ENCODE measurements at regions not wholly inside any gene's neighbourhood (a gene's known extent, or its start where the extent isn't known, plus 50 kb on each side); places are given as distances from the start of the nearest gene placed in this dataset.

GRCh38 chr2:120595739-120596138 lies 139.9 kb upstream of the GLI2 start:
- DNase-seq (ENCODE audit: extremely low spot score) = no peak
- Histone ChIP-seq H3K36me3 (ENCODE audit: insufficient read depth) (no peaks in the 10 kb centered on the region), H3K4me3 (ENCODE audit: low read depth, low read length) (no peak overlapping the region), H3K27ac (ENCODE audit: low read depth) (no peak overlapping the region), H3K4me1 (ENCODE audit: insufficient read depth) (no peaks in the 10 kb centered on the region)
- 83% methylated on average over 1 of the region's 1 CpG for WGBS

GRCh38 chr2:120596191-120596811 lies 139.4 kb upstream of the GLI2 start:
- H3K27ac ChIP-seq (ENCODE audit: low read depth) = no peak overlapping the region
- no peak overlapping the region for H3K4me3 ChIP-seq (ENCODE audit: low read depth, low read length)
- WGBS = 77% methylated on average over 16 of the region's 16 CpGs
- no peaks in the 10 kb centered on the region for H3K4me1 ChIP-seq (ENCODE audit: insufficient read depth)
- DNase-seq (ENCODE audit: extremely low spot score) = no peak
- H3K36me3 ChIP-seq (ENCODE audit: insufficient read depth) = no peaks in the 10 kb centered on the region

DNA sequence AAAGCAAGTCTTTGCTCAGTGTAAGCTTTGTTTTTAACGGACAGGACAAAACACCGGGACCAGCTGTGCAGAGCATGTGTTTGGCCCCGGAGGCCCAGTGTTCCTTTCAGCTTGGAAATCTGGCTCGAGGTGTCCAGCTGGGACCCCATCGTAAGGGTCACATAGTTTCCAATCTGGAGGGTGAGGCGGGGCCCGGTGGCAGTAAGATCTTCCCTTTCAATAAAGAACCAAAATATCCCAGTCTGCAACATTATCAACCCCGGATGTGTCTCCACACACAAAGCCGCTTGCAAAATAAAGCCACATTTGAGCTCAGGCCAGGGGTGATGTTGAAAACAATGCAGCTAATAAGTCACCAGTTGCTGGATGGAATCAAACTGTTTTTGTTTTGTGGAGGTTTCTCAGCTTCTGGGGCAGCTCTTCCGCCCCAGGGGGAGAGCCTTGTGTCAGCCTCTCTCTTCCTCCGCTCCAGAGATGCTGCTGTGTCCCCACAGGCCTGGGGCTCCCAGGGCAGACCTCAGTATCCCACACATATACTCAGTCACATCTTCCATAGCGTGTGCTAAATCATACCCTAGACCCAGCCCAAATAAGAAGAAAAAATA lies 138.6 kb upstream of the GLI2 start:
- 49% methylated on average over 12 of the region's 12 CpGs for WGBS
- Histone ChIP-seq H3K36me3 (ENCODE audit: insufficient read depth) (no peaks in the 10 kb centered on the region), H3K4me1 (ENCODE audit: insufficient read depth) (no peaks in the 10 kb centered on the region), H3K27ac (ENCODE audit: low read depth) (no peak overlapping the region), H3K4me3 (ENCODE audit: low read depth, low read length) (no peak overlapping the region)
- DNase-seq (ENCODE audit: extremely low spot score) = no peak

DNA sequence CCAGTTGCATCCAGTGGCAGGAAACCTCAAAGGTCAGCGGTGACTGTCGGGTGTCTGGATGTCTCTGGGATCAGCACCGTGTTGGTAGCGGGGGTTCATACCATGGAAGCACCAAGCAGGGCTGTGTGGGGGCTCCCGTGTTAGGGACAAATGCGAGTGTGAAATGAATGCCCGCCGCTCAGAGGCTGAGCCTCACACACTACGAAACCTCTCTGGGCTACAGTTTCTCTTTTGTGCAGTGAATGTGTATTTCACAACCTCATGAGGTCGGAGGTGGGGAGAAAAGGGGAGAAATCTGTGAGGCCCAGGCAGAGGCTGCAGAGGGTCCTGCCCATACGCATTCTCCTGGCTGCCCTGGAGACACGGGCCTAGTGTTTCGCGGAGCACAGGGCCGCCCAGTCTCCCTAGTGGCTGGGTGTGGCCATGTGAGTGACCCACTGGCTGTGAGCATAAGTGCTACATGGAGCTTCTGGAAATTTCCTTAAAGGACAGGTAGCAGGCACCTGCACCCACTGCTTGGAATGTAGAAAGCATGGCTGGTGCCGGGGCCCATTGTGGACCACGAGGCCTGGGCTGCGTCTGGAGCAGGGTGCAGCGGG lies 138.0 kb upstream of the GLI2 start:
- no peak overlapping the region for H3K27ac ChIP-seq (ENCODE audit: low read depth)
- no peak overlapping the region for H3K4me3 ChIP-seq (ENCODE audit: low read depth, low read length)
- DNase-seq (ENCODE audit: extremely low spot score) = no peak
- H3K36me3 ChIP-seq (ENCODE audit: insufficient read depth) = no peaks in the 10 kb centered on the region
- WGBS = 92% methylated on average over 19 of the region's 19 CpGs
- no peaks in the 10 kb centered on the region for H3K4me1 ChIP-seq (ENCODE audit: insufficient read depth)

- WGBS = 98% methylated on average over 5 of the region's 5 CpGs
- no peak for DNase-seq (ENCODE audit: extremely low spot score)
- Histone ChIP-seq H3K4me1 (ENCODE audit: insufficient read depth) (no peaks in the 10 kb centered on the region), H3K4me3 (ENCODE audit: low read depth, low read length) (no peak overlapping the region), H3K36me3 (ENCODE audit: insufficient read depth) (no peaks in the 10 kb centered on the region), H3K27ac (ENCODE audit: low read depth) (no peak overlapping the region)
These were observed 137.3 kb upstream of the GLI2 start for GRCh38 chr2:120598416-120598815.

GRCh38 chr2:120599072-120599471 lies 136.6 kb upstream of the GLI2 start:
- Histone ChIP-seq H3K4me1 (ENCODE audit: insufficient read depth) (no peaks in the 10 kb centered on the region), H3K4me3 (ENCODE audit: low read depth, low read length) (no peak overlapping the region), H3K27ac (ENCODE audit: low read depth) (no peak overlapping the region), H3K36me3 (ENCODE audit: insufficient read depth) (no peaks in the 10 kb centered on the region)
- no peak for DNase-seq (ENCODE audit: extremely low spot score)
- 84% methylated on average over 7 of the region's 7 CpGs for WGBS

DNA sequence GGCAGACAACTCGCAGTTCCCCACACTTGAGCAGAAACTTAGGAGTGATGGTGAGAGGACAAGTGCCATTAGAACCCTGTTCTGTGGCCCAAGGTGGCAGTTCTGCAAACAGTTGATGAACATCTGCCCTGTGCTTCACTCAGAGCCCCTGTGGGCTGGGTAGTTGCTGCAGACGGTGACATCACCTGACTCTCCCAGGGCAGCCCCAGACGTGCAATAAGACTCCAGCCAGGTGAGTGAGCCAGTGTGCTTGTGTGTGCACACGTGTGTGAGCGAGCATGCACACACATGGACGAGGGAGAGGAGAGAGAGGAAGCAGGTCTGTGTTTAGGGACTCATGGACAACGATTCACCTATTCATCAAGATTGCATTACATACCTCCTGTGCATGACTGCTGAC lies 136.0 kb upstream of the GLI2 start:
- DNase-seq (ENCODE audit: extremely low spot score) = no peak
- no peaks in the 10 kb centered on the region for H3K4me1 ChIP-seq (ENCODE audit: insufficient read depth)
- 86% methylated on average over 7 of the region's 7 CpGs for WGBS
- H3K4me3 ChIP-seq (ENCODE audit: low read depth, low read length) = no peak overlapping the region
- no peak overlapping the region for H3K27ac ChIP-seq (ENCODE audit: low read depth)
- H3K36me3 ChIP-seq (ENCODE audit: insufficient read depth) = no peaks in the 10 kb centered on the region

- Histone ChIP-seq H3K4me1 (ENCODE audit: insufficient read depth) (no peaks in the 10 kb centered on the region), H3K36me3 (ENCODE audit: insufficient read depth) (no peaks in the 10 kb centered on the region), H3K27ac (ENCODE audit: low read depth) (no peak overlapping the region), H3K4me3 (ENCODE audit: low read depth, low read length) (no peak overlapping the region)
- WGBS = 95% methylated on average over 7 of the region's 7 CpGs
- no peak for DNase-seq (ENCODE audit: extremely low spot score)
These were observed 135.3 kb upstream of the GLI2 start for GRCh38 chr2:120600335-120600734.

GRCh38 chr2:120600786-120601185 lies 134.9 kb upstream of the GLI2 start:
- Histone ChIP-seq H3K36me3 (ENCODE audit: insufficient read depth) (no peaks in the 10 kb centered on the region), H3K4me3 (ENCODE audit: low read depth, low read length) (no peak overlapping the region), H3K4me1 (ENCODE audit: insufficient read depth) (no peaks in the 10 kb centered on the region), H3K27ac (ENCODE audit: low read depth) (no peak overlapping the region)
- DNase-seq (ENCODE audit: extremely low spot score) = no peak
- 95% methylated on average over 5 of the region's 5 CpGs for WGBS

GRCh38 chr2:120601566-120601965 lies 134.1 kb upstream of the GLI2 start:
- no peak for DNase-seq (ENCODE audit: extremely low spot score)
- Histone ChIP-seq H3K4me3 (ENCODE audit: low read depth, low read length) (no peak overlapping the region), H3K36me3 (ENCODE audit: insufficient read depth) (no peaks in the 10 kb centered on the region), H3K4me1 (ENCODE audit: insufficient read depth) (no peaks in the 10 kb centered on the region), H3K27ac (ENCODE audit: low read depth) (no peak overlapping the region)
- WGBS = 95% methylated on average over 9 of the region's 9 CpGs

- Histone ChIP-seq H3K36me3 (ENCODE audit: insufficient read depth) (no peaks in the 10 kb centered on the region), H3K4me3 (ENCODE audit: low read depth, low read length) (no peak overlapping the region), H3K27ac (ENCODE audit: low read depth) (no peak overlapping the region), H3K4me1 (ENCODE audit: insufficient read depth) (no peaks in the 10 kb centered on the region)
- DNase-seq (ENCODE audit: extremely low spot score) = no peak
- 88% methylated on average over 7 of the region's 7 CpGs for WGBS
These were observed 133.4 kb upstream of the GLI2 start for GRCh38 chr2:120602251-120602650.

- no peak for DNase-seq (ENCODE audit: extremely low spot score)
- WGBS = 93% methylated on average over 6 of the region's 6 CpGs
These were observed 130.9 kb upstream of the GLI2 start for GRCh38 chr2:120604767-120605166.

GRCh38 chr2:120605231-120605935 lies 130.3 kb upstream of the GLI2 start:
- H3K4me1 ChIP-seq (ENCODE audit: insufficient read depth) = no peaks in the 10 kb centered on the region
- 84% methylated on average over 10 of the region's 10 CpGs for WGBS
- H3K4me3 ChIP-seq (ENCODE audit: low read depth, low read length) = no peak overlapping the region
- H3K36me3 ChIP-seq (ENCODE audit: insufficient read depth) = no peaks in the 10 kb centered on the region
- H3K27ac ChIP-seq (ENCODE audit: low read depth) = no peak overlapping the region
- no peak for DNase-seq (ENCODE audit: extremely low spot score)

More at GRCh38 chr2:120604767-120605166, 130.9 kb upstream of the GLI2 start:
- Histone ChIP-seq H3K36me3 (ENCODE audit: insufficient read depth) (no peaks in the 10 kb centered on the region), H3K4me1 (ENCODE audit: insufficient read depth) (no peaks in the 10 kb centered on the region), H3K27ac (ENCODE audit: low read depth) (no peak overlapping the region), H3K4me3 (ENCODE audit: low read depth, low read length) (no peak overlapping the region)

DNA sequence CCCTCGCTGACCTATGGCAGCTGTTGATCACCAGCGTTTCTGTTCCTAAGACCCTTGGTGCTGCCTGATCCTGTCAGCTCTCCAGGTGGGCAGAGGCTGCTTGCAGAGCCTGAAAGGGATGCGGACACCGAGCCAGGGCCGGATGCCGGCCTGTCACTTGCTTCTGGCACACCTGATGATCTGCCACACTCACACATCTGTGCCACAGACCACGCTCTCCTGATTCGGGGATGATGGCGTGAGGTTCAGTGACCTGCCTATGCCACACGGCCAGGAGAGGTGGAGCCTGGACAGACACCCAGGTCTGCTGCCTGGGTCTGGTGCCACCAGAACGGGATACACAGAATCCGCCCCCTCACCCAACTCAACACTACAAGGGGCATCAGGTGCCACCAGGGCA lies 129.4 kb upstream of the GLI2 start:
- H3K4me3 ChIP-seq (ENCODE audit: low read depth, low read length) = no peak overlapping the region
- no peaks in the 10 kb centered on the region for H3K36me3 ChIP-seq (ENCODE audit: insufficient read depth)
- H3K4me1 ChIP-seq (ENCODE audit: insufficient read depth) = no peaks in the 10 kb centered on the region
- no peak for DNase-seq (ENCODE audit: extremely low spot score)
- 78% methylated on average over 12 of the region's 12 CpGs for WGBS
- H3K27ac ChIP-seq (ENCODE audit: low read depth) = no peak overlapping the region

Data from urinary bladder (tissue), 3 donors.